GM23248 (cell line): ENCODE measurements at regions not wholly inside any gene's neighbourhood (a gene's known extent, or its start where the extent isn't known, plus 50 kb on each side); places are given as distances from the start of the nearest gene placed in this dataset.

Experiments
- DNase-seq: peaks from one replicate; pipeline ENCODE4 v3.0.0-alpha.2; 2015
- H2AFZ ChIP-seq: fragments of 200-600 bp; sonication (generic); 2 replicates; pipeline ENCODE4 v1.6.1; 2016; ENCODE audit warnings: antibody characterized with exemption
- H3F3A ChIP-seq: fragments of 200-600 bp; sonication (generic); 2 replicates; pipeline ENCODE4 v1.6.1; 2016; ENCODE audit warnings: mild to moderate bottlenecking, antibody characterized with exemption, mixed run types; ENCODE audit not compliant: insufficient read depth
- H3K27ac ChIP-seq: fragments of 200-600 bp; sonication (generic); 2 replicates; pipeline ENCODE4 v1.5.1; 2016; ENCODE audit warnings: mild to moderate bottlenecking
- H3K27me3 ChIP-seq: fragments of 200-600 bp; sonication (generic); replicated peaks from 2 replicates; pipeline ENCODE4 v1.6.1; 2016; ENCODE audit warnings: mild to moderate bottlenecking; ENCODE audit not compliant: insufficient read depth
- H3K36me3 ChIP-seq: fragments of 200-600 bp; sonication (generic); 2 replicates; pipeline ENCODE4 v1.6.1; 2016; ENCODE audit warnings: low read depth, mild to moderate bottlenecking
- H3K4me1 ChIP-seq: fragments of 200-600 bp; sonication (generic); 2 replicates; pipeline ENCODE4 v1.6.1; 2016; ENCODE audit warnings: mild to moderate bottlenecking; ENCODE audit not compliant: insufficient read depth
- H3K4me2 ChIP-seq: fragments of 200-600 bp; sonication (generic); one replicate; pipeline ENCODE4 v1.6.1; 2016; ENCODE audit warnings: mild to moderate bottlenecking; ENCODE audit not compliant: unreplicated experiment
- H3K4me3 ChIP-seq: fragments of 200-600 bp; sonication (generic); 2 replicates; pipeline ENCODE4 v1.5.1; 2016; ENCODE audit warnings: mild to moderate bottlenecking
- H3K79me2 ChIP-seq: fragments of 200-600 bp; sonication (generic); 2 replicates; pipeline ENCODE4 v1.6.1; 2016; ENCODE audit warnings: mild to moderate bottlenecking; ENCODE audit not compliant: insufficient read depth
- H3K9ac ChIP-seq: fragments of 200-600 bp; sonication (generic); 2 replicates; pipeline ENCODE4 v1.6.1; 2016; ENCODE audit warnings: mild to moderate bottlenecking
- H3K9me2 ChIP-seq: fragments of 200-600 bp; sonication (generic); 2 replicates; pipeline ENCODE4 v1.6.1; 2016; ENCODE audit warnings: mixed run types, mild to moderate bottlenecking, moderate library complexity; ENCODE audit not compliant: insufficient read depth
- H3K9me3 ChIP-seq: fragments of 200-600 bp; sonication (generic); one replicate; pipeline ENCODE4 v1.6.1; 2017; ENCODE audit warnings: low read depth
- H4K20me1 ChIP-seq: fragments of 200-600 bp; sonication (generic); 2 replicates; pipeline ENCODE4 v1.6.0; 2016; ENCODE audit not compliant: insufficient read depth
- EZH2 ChIP-seq: fragments of 200-600 bp; sonication (generic); IDR thresholded peaks from 2 replicates; pipeline ENCODE4 v1.6.1; 2018; ENCODE audit warnings: antibody characterized with exemption, mild to moderate bottlenecking; ENCODE audit not compliant: insufficient read depth, poor library complexity, severe bottlenecking
- EZH2phosphoT487 ChIP-seq: fragments of 200-600 bp; sonication (generic); IDR thresholded peaks from 2 replicates; pipeline ENCODE4 v1.6.1; 2018; ENCODE audit warnings: antibody characterized with exemption, moderate library complexity, mild to moderate bottlenecking, low read depth; ENCODE audit not compliant: insufficient read depth
- WGBS, 2 experiments: methylation state at CpG; one replicate each; pipeline ENCODE4 v1.1.6; 2015 to 2017; ENCODE audit warnings: low lambda C conversion rate in 2 of 2, low coverage in 1 of 2; ENCODE audit errors: missing lambda C conversion rate in 2 of 2; 5-methylcytosine and 5-hydroxymethylcytosine counted together
- in situ Hi-C: fragments of 300-500 bp; cut with MboI; formaldehyde crosslinking; loops from 2 replicates; pipeline ENCODE4 v1.15.0; 2020

GRCh38 chr10:114881417-114881816, 56.6 kb upstream of the TRUB1 start:
- in situ Hi-C loops = no loop called here
- Histone ChIP-seq H4K20me1 (no peaks in the 10 kb centered on the region), H3K4me1 (peaks cover 11% of the 10 kb centered on the region), H3K79me2 (no peaks in the 10 kb centered on the region), H3K4me2 (no peak overlapping the region), H3K27me3 (0 out of 2 replicates have a peak, but pooled peaks cover 4% of the 10 kb centered on the region), H3F3A (0 out of 2 replicates have a peak, but pooled peaks cover 4% of the 10 kb centered on the region), H3K36me3 (no peaks in the 10 kb centered on the region), H3K4me3 (no peak overlapping the region), H3K27ac (no peak overlapping the region), H2AFZ (no peak overlapping the region), H3K9me3 (no peaks in the 10 kb centered on the region), H3K9ac (no peak overlapping the region), H3K9me2 (no peaks in the 10 kb centered on the region)
- no peak for TF ChIP-seq EZH2
- no peak for TF ChIP-seq EZH2phosphoT487
- DNase-seq = no peak
- WGBS, 2 experiments = 90 to 91% methylated on average over 3 of the region's 3 CpGs

DNA sequence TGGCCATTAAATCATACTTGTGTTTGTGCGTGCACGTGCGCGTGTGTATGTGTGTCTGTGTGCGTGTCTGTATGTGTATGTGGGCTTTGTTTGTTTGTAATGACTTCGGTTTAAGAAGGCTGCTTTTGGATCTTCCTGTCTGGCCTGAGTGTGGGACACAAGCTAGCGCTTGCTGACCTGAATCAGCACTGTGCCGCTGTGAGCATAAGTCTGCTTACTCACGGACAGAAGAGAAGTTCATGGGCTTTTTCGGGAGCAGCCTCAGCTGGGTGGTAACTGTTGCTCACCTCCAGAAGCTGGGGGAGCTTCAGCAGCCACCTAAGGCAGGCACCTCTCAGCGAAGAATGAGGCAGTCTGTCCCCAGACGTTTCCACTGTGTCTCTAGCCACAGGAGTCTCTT, 56.1 kb upstream of the TRUB1 start:
- Histone ChIP-seq H3K27ac (no peak overlapping the region), H3K9me3 (no peaks in the 10 kb centered on the region), H3K9ac (no peak overlapping the region), H3K79me2 (no peaks in the 10 kb centered on the region), H3F3A (0 out of 2 replicates have a peak, but pooled peaks cover 4% of the 10 kb centered on the region), H4K20me1 (no peaks in the 10 kb centered on the region), H3K4me1 (peaks cover 8% of the 10 kb centered on the region), H3K4me2 (no peak overlapping the region), H3K27me3 (0 out of 2 replicates have a peak, but pooled peaks cover 5% of the 10 kb centered on the region), H3K4me3 (no peak overlapping the region), H3K36me3 (no peaks in the 10 kb centered on the region), H3K9me2 (no peaks in the 10 kb centered on the region), H2AFZ (no peak overlapping the region)
- DNase-seq = no peak
- in situ Hi-C loops = no loop called here
- no peak for TF ChIP-seq EZH2phosphoT487
- no peak for TF ChIP-seq EZH2
- WGBS, 2 experiments = 74 to 77% methylated on average over 12 of the region's 12 CpGs

DNA sequence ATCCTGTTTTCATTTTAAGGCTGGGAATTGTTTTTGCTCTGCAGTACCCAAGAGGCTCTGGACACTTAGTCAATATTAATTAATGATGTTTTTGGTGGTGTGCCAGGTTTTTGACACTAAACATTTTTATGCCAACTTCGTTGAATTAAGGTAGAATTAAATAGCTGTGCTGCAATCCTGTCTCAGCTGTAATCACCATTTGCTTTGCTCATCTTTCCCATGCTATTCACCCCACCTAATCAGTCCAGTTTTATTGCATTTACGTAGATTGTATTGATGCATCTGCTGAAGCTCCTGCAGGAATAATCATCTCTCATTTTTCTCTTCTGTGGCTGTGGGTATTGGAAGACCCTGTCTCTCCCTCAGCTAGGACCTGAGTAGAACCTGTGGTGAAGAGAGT, 52.6 kb upstream of the TRUB1 start:
- Histone ChIP-seq H3K27ac (no peak overlapping the region), H3F3A (no peaks in the 10 kb centered on the region), H4K20me1 (no peaks in the 10 kb centered on the region), H3K36me3 (no peaks in the 10 kb centered on the region), H3K4me2 (no peak overlapping the region), H3K79me2 (no peaks in the 10 kb centered on the region), H3K4me1 (no peaks in the 10 kb centered on the region), H3K27me3 (peaks cover 14% of the 10 kb centered on the region), H3K9ac (no peak overlapping the region), H3K4me3 (no peak overlapping the region), H2AFZ (no peak overlapping the region), H3K9me3 (no peaks in the 10 kb centered on the region), H3K9me2 (no peaks in the 10 kb centered on the region)
- WGBS, 2 experiments = 30 to 47% methylated on average over 2 of the region's 2 CpGs
- DNase-seq = no peak
- in situ Hi-C loops = no loop called here
- TF ChIP-seq EZH2 = no peak
- no peak for TF ChIP-seq EZH2phosphoT487
